ENCODE measurements at regions not wholly inside any gene's neighbourhood (a gene's known extent, or its start where the extent isn't known, plus 50 kb on each side); places are given as distances from the start of the nearest gene placed in this dataset.

GRCh38 chr2:395886-396285, 108.0 kb upstream of the ALKAL2 start:
- ChIA-PET POLR2A (no interaction called here), CTCF (no interaction called here), SMC1A (ENCODE audit: uncharacterized antibody, unreplicated experiment) (no interaction called here), RAD21 (ENCODE audit: unreplicated experiment) (no interaction called here)
- Histone ChIP-seq H3K9me3 (replicated peaks; ENCODE audit: control insufficient read depth, insufficient read depth, low read length) (no peaks in the 10 kb centered on the region), H3K36me3 (ENCODE audit: control insufficient read depth in 2 of 2, insufficient read depth in 2 of 2, low read length in 1 of 2) (no peaks in the 10 kb centered on the region), H2AFZ (ENCODE audit: control insufficient read depth, low read depth, low read length) (no peak overlapping the region), H3K27me3 (replicated peaks in 1 of 2; ENCODE audit: control insufficient read depth in 2 of 2, insufficient read depth in 2 of 2, low read length in 1 of 2) (no peaks in the 10 kb centered on the region), H3K9ac (ENCODE audit: control insufficient read depth, insufficient read depth, low read length) (no peak overlapping the region), H4K20me1 (ENCODE audit: control insufficient read depth, insufficient read depth) (no peaks in the 10 kb centered on the region), H3K4me2 (ENCODE audit: control insufficient read depth, insufficient read depth) (no peak overlapping the region), H3K27ac (ENCODE audit: control insufficient read depth, insufficient read depth) (no peak overlapping the region), H3K4me1 (ENCODE audit: control insufficient read depth, insufficient read depth, low read length) (no peaks in the 10 kb centered on the region; the same call in 1 of the 2 replicates), H3K79me2 (ENCODE audit: control insufficient read depth, insufficient read depth, low read length) (no peaks in the 10 kb centered on the region), H3K4me3 (no peak overlapping the region)
- ATAC-seq = no peak
- intact Hi-C loops (cut with micrococcal nuclease; ENCODE audit: unreplicated experiment) = no loop called here
- no peak for FAIRE-seq
- DNase-seq (ENCODE audit: low read depth, low spot score) = no peak
- TF ChIP-seq CTCF (IDR thresholded peaks at IDR 0.05 in 2 of 3, conservative IDR thresholded peaks at IDR 0.05 in 1 of 3; ENCODE audit: control insufficient read depth in 2 of 3, extremely low read depth in 1 of 3, insufficient read depth in 1 of 3, low read depth in 3 of 3, low read length in 3 of 3) (no peak), ASH2L (IDR thresholded peaks at IDR 0.05; ENCODE audit: borderline replicate concordance, low read depth) (no peak), KDM1A (IDR thresholded peaks at IDR 0.05; ENCODE audit: borderline replicate concordance) (no peak), SUPT20H (IDR thresholded peaks at IDR 0.05; ENCODE audit: borderline replicate concordance, control insufficient read depth, low read depth, low read length) (no peak), EP300 (IDR thresholded peaks at IDR 0.05; ENCODE audit: borderline replicate concordance in 1 of 2, control insufficient read depth in 1 of 2, low read depth in 2 of 2, low read length in 2 of 2) (no peak), TBL1XR1 (IDR thresholded peaks at IDR 0.05; ENCODE audit: low read depth, low read length) (no peak), E2F8 (IDR thresholded peaks at IDR 0.05; ENCODE audit: low read depth, partially characterized antibody) (no peak), CBX5 (IDR thresholded peaks at IDR 0.05; ENCODE audit: low read depth) (no peak), RUNX3 (IDR thresholded peaks at IDR 0.05; ENCODE audit: low read length) (no peak), NFIC (IDR thresholded peaks at IDR 0.05; ENCODE audit: low read depth, low read length) (no peak), YY1 (IDR thresholded peaks at IDR 0.05; ENCODE audit: low read depth, low read length) (no peak), EED (IDR thresholded peaks at IDR 0.05; ENCODE audit: low read depth) (no peak), SREBF1 (IDR thresholded peaks at IDR 0.05; ENCODE audit: low read length) (no peak)
- TF ChIP-seq, protein P1, sequence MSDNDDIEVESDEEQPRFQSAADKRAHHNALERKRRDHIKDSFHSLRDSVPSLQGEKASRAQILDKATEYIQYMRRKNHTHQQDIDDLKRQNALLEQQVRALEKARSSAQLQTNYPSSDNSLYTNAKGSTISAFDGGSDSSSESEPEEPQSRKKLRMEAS (IDR thresholded peaks at IDR 0.05; ENCODE audit: low read depth, low read length) = no peak
- TF ChIP-seq, protein P2, sequence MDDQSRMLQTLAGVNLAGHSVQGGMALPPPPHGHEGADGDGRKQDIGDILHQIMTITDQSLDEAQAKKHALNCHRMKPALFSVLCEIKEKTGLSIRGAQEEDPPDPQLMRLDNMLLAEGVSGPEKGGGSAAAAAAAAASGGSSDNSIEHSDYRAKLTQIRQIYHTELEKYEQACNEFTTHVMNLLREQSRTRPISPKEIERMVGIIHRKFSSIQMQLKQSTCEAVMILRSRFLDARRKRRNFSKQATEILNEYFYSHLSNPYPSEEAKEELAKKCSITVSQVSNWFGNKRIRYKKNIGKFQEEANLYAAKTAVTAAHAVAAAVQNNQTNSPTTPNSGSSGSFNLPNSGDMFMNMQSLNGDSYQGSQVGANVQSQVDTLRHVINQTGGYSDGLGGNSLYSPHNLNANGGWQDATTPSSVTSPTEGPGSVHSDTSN (IDR thresholded peaks at IDR 0.05; ENCODE audit: insufficient replicate concordance, low read depth, low read length) = no peak
- TF ChIP-seq, protein P3, sequence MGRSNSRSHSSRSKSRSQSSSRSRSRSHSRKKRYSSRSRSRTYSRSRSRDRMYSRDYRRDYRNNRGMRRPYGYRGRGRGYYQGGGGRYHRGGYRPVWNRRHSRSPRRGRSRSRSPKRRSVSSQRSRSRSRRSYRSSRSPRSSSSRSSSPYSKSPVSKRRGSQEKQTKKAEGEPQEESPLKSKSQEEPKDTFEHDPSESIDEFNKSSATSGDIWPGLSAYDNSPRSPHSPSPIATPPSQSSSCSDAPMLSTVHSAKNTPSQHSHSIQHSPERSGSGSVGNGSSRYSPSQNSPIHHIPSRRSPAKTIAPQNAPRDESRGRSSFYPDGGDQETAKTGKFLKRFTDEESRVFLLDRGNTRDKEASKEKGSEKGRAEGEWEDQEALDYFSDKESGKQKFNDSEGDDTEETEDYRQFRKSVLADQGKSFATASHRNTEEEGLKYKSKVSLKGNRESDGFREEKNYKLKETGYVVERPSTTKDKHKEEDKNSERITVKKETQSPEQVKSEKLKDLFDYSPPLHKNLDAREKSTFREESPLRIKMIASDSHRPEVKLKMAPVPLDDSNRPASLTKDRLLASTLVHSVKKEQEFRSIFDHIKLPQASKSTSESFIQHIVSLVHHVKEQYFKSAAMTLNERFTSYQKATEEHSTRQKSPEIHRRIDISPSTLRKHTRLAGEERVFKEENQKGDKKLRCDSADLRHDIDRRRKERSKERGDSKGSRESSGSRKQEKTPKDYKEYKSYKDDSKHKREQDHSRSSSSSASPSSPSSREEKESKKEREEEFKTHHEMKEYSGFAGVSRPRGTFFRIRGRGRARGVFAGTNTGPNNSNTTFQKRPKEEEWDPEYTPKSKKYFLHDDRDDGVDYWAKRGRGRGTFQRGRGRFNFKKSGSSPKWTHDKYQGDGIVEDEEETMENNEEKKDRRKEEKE (IDR thresholded peaks at IDR 0.05) = no peak
- BruUV-seq (replicated peaks) = no TSS peak
- 29% methylated on average over 11 of the region's 12 CpGs for WGBS (ENCODE audit: insufficient coverage, insufficient replicate concordance, low lambda C conversion rate, missing lambda C conversion rate)
- in situ Hi-C loops (cut with MboI) = no loop called here

Measured in GM12878 (cell line).